ENCODE measurements at regions not wholly inside any gene's neighbourhood (a gene's known extent, or its start where the extent isn't known, plus 50 kb on each side); places are given as distances from the start of the nearest gene placed in this dataset.

GRCh38 chr15:60265057-60265456 lies 132.7 kb downstream of the ANXA2 start:
- no peak overlapping the region for H3K27ac ChIP-seq (ENCODE audit: low read depth, low read length)
- H3K9me2 ChIP-seq (ENCODE audit: insufficient read depth): no peaks in the 10 kb centered on the region
- H3K4me1 ChIP-seq (ENCODE audit: control insufficient read depth in 1 of 2, insufficient read depth in 2 of 2, low read length in 2 of 2): no peaks in the 10 kb centered on the region
- H3K79me2 ChIP-seq (ENCODE audit: insufficient read depth, low read length): no peaks in the 10 kb centered on the region
- H3K9ac ChIP-seq (ENCODE audit: low read length): no peak overlapping the region
- intact Hi-C loops (cut with micrococcal nuclease): no loop called here
- ATAC-seq (no peak), DNase-seq (ENCODE audit: low read depth, low spot score) (no peak)
- RAD21 ChIA-PET (ENCODE audit: low non-redundant PET in 1 of 2, low total read pairs in 2 of 2, uncharacterized antibody in 2 of 2, unreplicated experiment in 2 of 2): no interaction called here
- no peaks in the 10 kb centered on the region for H3K9me3 ChIP-seq (ENCODE audit: control insufficient read depth in 1 of 2, insufficient read depth in 1 of 2, low read depth in 1 of 2, low read length in 2 of 2)
- no TSS peak for BruUV-seq (replicated peaks)
- peaks cover 91% of the 10 kb centered on the region for H3K27me3 ChIP-seq (ENCODE audit: insufficient read depth, low read length)
- TF ChIP-seq REST (IDR thresholded peaks at IDR 0.05; ENCODE audit: low read depth): no peak
- TF ChIP-seq SIN3A (IDR thresholded peaks at IDR 0.05; ENCODE audit: low read depth): no peak
- TF ChIP-seq ZNF274 (IDR thresholded peaks at IDR 0.05; ENCODE audit: low read depth, low read length): no peak
- TF ChIP-seq YY1 (IDR thresholded peaks at IDR 0.05; ENCODE audit: extremely low read depth, insufficient replicate concordance, low read depth, low read length): no peak
- TF ChIP-seq JUND (IDR thresholded peaks at IDR 0.05): no peak
- TF ChIP-seq ELF1 (IDR thresholded peaks at IDR 0.05; ENCODE audit: borderline replicate concordance, low read depth): no peak
- no peak for TF ChIP-seq CBX3 (IDR thresholded peaks at IDR 0.05; ENCODE audit: low read depth)
- no peak for TF ChIP-seq RAD21 (IDR thresholded peaks at IDR 0.05; ENCODE audit: low read depth)
- no peak for TF ChIP-seq POLR2AphosphoS5 (IDR thresholded peaks at IDR 0.05; ENCODE audit: low read depth, low read length)
- no peak for TF ChIP-seq FOSL1 (IDR thresholded peaks at IDR 0.05; ENCODE audit: low read depth)
- TF ChIP-seq CEBPB (IDR thresholded peaks at IDR 0.05; ENCODE audit: low read depth): no peak
- no peaks in the 10 kb centered on the region for H4K20me1 ChIP-seq (ENCODE audit: insufficient read depth)
- POLR2A ChIA-PET: no interaction called here
- H2AFZ ChIP-seq (ENCODE audit: low read depth, low read length, poor library complexity, severe bottlenecking): no peak overlapping the region
- H3K36me3 ChIP-seq (ENCODE audit: control insufficient read depth in 1 of 2, insufficient read depth in 2 of 2, low read length in 2 of 2): no peaks in the 10 kb centered on the region
- no peak overlapping the region for H3K4me3 ChIP-seq (replicated peaks in 1 of 2; ENCODE audit: low read depth in 1 of 2, low read length in 2 of 2)
- H3K4me2 ChIP-seq (ENCODE audit: low read length): no peak overlapping the region
- CTCF ChIA-PET: no interaction called here

All from HCT116 (cell line).